Mesothelial cell of epicardium (in vitro differentiated cells): ENCODE measurements at regions not wholly inside any gene's neighbourhood (a gene's known extent, or its start where the extent isn't known, plus 50 kb on each side); places are given as distances from the start of the nearest gene placed in this dataset.
"Not testable (repeated sequence)": the region's sequence is repeated elsewhere in the genome, so short reads cannot be mapped to it uniquely, and the experiment has no call there.

Source experiments
- DNase-seq, 2 experiments: peaks; one replicate each; pipeline ENCODE4 v3.0.0; 2021; ENCODE audit warnings: low spot score in 2 of 2; ENCODE audit not compliant: unreplicated experiment in 2 of 2
- H3K27ac Mint-ChIP-seq: 2 replicates; pipeline ENCODE4 v1.8.0; 2021; ENCODE audit warnings: mixed read lengths
- H3K27me3 Mint-ChIP-seq: 2 replicates; pipeline ENCODE4 v1.8.0; 2021; ENCODE audit warnings: low read depth, mixed read lengths
- H3K36me3 Mint-ChIP-seq: 2 replicates; pipeline ENCODE4 v1.8.0; 2021; ENCODE audit warnings: mixed read lengths
- H3K4me1 Mint-ChIP-seq: 2 replicates; pipeline ENCODE4 v1.8.0; 2021; ENCODE audit warnings: mixed read lengths
- H3K4me3 Mint-ChIP-seq: 2 replicates; pipeline ENCODE4 v1.8.0; 2021; ENCODE audit warnings: mild to moderate bottlenecking, moderate library complexity, mixed read lengths
- H3K9me3 Mint-ChIP-seq: 2 replicates; pipeline ENCODE4 v1.8.0; 2021; ENCODE audit warnings: mixed read lengths
- TF ChIP-seq, protein P1 (sequence below): fragments of 200-600 bp; sonication (generic); IDR thresholded peaks from one replicate; pipeline ENCODE4 v1.5.0; 2021; ENCODE audit warnings: antibody characterized with exemption; ENCODE audit not compliant: unreplicated experiment

DNA sequence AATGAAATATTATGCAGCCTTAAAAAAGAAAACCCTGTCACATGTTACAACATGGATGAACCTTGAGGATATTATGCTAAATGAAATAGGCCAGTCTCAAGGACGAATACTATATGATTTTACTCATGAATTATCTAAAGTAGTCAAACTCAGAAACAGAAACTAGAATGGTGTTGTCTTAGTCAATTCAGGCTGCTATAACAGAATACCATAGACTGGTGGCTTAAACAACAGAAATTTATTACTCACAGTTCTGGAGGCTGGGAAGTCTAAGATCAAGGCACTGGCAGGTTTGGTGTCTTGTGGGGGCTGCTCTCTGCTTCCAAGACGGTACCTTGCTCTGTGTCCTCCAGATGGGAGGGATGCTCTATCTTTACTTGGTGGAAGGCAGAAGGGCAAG, 113.8 kb upstream of the DNAH14 start:
- Mint-ChIP-seq H3K9me3 (peaks cover 25% of the 10 kb centered on the region), H3K27ac (no peak overlapping the region)

DNA sequence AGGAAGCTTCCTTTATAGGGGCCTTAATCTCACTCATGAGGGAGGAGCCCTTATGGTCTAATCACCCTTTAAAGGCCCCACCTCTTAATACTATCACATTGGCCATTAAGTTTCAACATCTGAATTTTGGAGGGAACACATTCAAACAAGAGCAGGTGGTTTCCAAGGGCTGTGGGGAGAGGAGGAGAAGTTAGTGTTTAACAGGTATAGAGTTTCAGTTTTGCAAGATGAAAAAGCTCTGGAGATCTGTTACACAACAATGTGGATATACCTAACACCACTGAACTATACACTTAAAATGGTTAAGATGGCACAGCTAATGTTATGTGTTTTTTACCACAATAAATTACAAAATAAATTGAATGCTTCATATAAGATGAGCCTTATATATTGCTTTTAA, 113.4 kb upstream of the DNAH14 start:
- Mint-ChIP-seq H3K4me3 (no peak overlapping the region), H3K27ac (no peak overlapping the region)

More for the DNA sequence above, 113.8 kb upstream of the DNAH14 start:
- H3K4me3 Mint-ChIP-seq = no peak overlapping the region
- DNase-seq = no peak
- H3K27me3 Mint-ChIP-seq = peaks cover 28% of the 10 kb centered on the region
- H3K36me3 Mint-ChIP-seq = no peaks in the 10 kb centered on the region
- TF ChIP-seq, protein P1, sequence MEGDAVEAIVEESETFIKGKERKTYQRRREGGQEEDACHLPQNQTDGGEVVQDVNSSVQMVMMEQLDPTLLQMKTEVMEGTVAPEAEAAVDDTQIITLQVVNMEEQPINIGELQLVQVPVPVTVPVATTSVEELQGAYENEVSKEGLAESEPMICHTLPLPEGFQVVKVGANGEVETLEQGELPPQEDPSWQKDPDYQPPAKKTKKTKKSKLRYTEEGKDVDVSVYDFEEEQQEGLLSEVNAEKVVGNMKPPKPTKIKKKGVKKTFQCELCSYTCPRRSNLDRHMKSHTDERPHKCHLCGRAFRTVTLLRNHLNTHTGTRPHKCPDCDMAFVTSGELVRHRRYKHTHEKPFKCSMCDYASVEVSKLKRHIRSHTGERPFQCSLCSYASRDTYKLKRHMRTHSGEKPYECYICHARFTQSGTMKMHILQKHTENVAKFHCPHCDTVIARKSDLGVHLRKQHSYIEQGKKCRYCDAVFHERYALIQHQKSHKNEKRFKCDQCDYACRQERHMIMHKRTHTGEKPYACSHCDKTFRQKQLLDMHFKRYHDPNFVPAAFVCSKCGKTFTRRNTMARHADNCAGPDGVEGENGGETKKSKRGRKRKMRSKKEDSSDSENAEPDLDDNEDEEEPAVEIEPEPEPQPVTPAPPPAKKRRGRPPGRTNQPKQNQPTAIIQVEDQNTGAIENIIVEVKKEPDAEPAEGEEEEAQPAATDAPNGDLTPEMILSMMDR = no peak
- no peaks in the 10 kb centered on the region for H3K4me1 Mint-ChIP-seq

DNA sequence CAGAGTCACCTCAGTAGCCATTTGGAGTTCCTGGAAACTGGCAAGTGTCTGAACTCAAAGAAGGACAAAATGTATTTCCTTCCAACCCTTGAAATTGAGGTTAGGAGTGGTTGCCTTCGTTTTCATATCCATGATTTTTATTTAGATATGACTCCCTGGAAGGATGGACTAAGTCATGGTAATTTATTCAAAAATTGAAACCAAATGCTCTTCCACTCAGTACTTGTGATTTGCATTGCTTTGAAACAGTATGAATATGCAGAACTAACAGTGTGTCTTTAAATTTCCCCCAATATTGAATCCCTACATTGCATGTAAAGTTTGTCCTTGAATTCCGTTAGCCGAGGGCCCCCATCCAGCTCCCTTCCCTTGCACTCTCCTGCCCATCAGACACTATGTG, 112.1 kb upstream of the DNAH14 start:
- H3K27me3 Mint-ChIP-seq = peaks cover 28% of the 10 kb centered on the region
- no peak overlapping the region for H3K4me3 Mint-ChIP-seq
- no peaks in the 10 kb centered on the region for H3K4me1 Mint-ChIP-seq
- no peak for DNase-seq
- TF ChIP-seq, protein P1 = no peak
- no peaks in the 10 kb centered on the region for H3K36me3 Mint-ChIP-seq
- peaks cover 33% of the 10 kb centered on the region for H3K9me3 Mint-ChIP-seq
- H3K27ac Mint-ChIP-seq = no peak overlapping the region

More for the DNA sequence above, 113.4 kb upstream of the DNAH14 start:
- Mint-ChIP-seq H3K4me1 (no peaks in the 10 kb centered on the region), H3K27me3 (peaks cover 28% of the 10 kb centered on the region), H3K36me3 (no peaks in the 10 kb centered on the region), H3K9me3 (peaks cover 24% of the 10 kb centered on the region)
- TF ChIP-seq, protein P1 = no peak
- DNase-seq = no peak

DNA sequence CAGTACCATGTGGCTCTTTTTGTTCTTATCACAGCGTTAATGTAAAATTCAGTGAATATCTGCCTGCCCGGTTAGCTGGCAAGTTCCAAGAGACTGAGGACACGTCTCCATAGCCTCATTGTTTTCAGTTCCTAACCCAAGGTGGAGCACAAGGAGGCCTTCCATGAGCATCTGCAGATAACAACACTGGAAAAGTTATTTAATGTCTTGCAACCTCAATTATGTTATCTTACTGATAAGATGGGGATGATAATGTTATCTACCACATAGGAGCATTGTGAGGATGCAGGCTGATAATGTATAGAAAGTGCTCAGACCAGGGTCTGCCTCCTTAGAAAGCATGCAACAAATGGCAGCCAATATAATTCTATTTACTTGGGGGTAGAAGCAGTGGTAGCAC, 109.6 kb upstream of the DNAH14 start:
- no peaks in the 10 kb centered on the region for H3K4me1 Mint-ChIP-seq
- DNase-seq = no peak
- no peaks in the 10 kb centered on the region for H3K36me3 Mint-ChIP-seq
- TF ChIP-seq, protein P1 = no peak
- peaks cover 37% of the 10 kb centered on the region for H3K9me3 Mint-ChIP-seq
- H3K27ac Mint-ChIP-seq = no peak overlapping the region
- no peak overlapping the region for H3K4me3 Mint-ChIP-seq
- peaks cover 28% of the 10 kb centered on the region for H3K27me3 Mint-ChIP-seq

DNA sequence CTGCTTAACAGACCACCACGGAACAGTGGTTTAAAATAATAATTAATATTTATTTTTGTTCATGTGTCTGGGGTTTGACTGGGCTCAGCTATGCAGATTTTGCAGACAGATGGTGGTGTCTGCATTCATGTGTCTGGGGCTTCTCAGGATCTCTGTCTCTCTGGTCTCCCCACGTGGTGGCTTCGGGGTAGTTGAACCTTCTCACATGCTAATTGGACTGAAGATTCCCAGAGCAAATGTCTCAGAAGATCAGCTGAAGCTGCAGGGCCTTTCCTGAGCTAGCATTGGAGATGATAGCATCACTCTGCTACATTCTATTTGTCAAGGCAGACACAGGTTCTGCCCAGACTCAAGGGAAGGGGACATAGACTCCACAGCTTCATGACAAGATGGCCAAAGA, 109.1 kb upstream of the DNAH14 start:
- peaks cover 37% of the 10 kb centered on the region for H3K9me3 Mint-ChIP-seq
- peaks cover 26% of the 10 kb centered on the region for H3K27me3 Mint-ChIP-seq
- DNase-seq = no peak
- TF ChIP-seq, protein P1 = no peak
- H3K4me1 Mint-ChIP-seq = no peaks in the 10 kb centered on the region
- H3K36me3 Mint-ChIP-seq = no peaks in the 10 kb centered on the region
- no peak overlapping the region for H3K4me3 Mint-ChIP-seq
- no peak overlapping the region for H3K27ac Mint-ChIP-seq

DNA sequence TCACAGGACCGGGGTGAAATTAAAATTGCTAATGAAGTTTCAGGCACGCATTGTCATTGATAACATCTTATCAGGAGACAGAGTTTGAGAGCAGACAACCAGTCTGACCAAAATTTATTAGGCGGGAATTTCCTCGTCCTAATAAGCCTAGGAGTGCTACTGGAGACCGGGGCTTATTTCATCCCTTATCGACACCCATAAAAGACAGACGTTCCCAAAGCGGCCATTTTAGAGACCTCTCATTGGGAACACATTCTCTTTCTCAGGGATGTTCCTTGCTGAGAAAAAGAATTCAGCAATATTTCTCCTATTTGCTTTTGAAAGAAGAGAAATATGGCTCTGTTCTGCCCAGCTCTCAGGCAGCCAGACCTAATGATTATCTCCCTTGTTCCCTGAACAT, 107.7 kb upstream of the DNAH14 start:
- H3K36me3 Mint-ChIP-seq, H3K4me1 Mint-ChIP-seq, H3K4me3 Mint-ChIP-seq, H3K27ac Mint-ChIP-seq, DNase-seq: not testable (repeated sequence)
- peaks cover 38% of the 10 kb centered on the region for H3K9me3 Mint-ChIP-seq
- peaks cover 20% of the 10 kb centered on the region for H3K27me3 Mint-ChIP-seq
